GM12891 (cell line): ENCODE measurements at regions not wholly inside any gene's neighbourhood (a gene's known extent, or its start where the extent isn't known, plus 50 kb on each side); places are given as distances from the start of the nearest gene placed in this dataset.

Experiments used
- PAX5 ChIP-seq: IDR thresholded peaks from 2 replicates; pipeline ENCODE4 v1.6.1; 2011; ENCODE audit warnings: low read length, moderate library complexity, mild to moderate bottlenecking; ENCODE audit not compliant: insufficient read depth, severe bottlenecking
- POLR2A ChIP-seq: IDR thresholded peaks from 2 replicates; pipeline ENCODE4 v1.6.1; 2011; ENCODE audit warnings: low read depth, low read length, control low read depth
- POLR2AphosphoS5 ChIP-seq: IDR thresholded peaks from 2 replicates; pipeline ENCODE4 v1.6.1; 2011; ENCODE audit warnings: low read depth, low read length, control low read depth
- POU2F2 ChIP-seq: IDR thresholded peaks from 2 replicates; pipeline ENCODE4 v1.6.1; 2011; ENCODE audit warnings: low read depth, mild to moderate bottlenecking, control low read depth, low read length, moderate library complexity
- SPI1 ChIP-seq: IDR thresholded peaks from 2 replicates; pipeline ENCODE4 v1.6.1; 2011; ENCODE audit warnings: low read depth, low read length, control low read depth
- TAF1 ChIP-seq: IDR thresholded peaks from 2 replicates; pipeline ENCODE4 v1.6.1; 2011; ENCODE audit warnings: low read depth, low read length, control low read depth

DNA sequence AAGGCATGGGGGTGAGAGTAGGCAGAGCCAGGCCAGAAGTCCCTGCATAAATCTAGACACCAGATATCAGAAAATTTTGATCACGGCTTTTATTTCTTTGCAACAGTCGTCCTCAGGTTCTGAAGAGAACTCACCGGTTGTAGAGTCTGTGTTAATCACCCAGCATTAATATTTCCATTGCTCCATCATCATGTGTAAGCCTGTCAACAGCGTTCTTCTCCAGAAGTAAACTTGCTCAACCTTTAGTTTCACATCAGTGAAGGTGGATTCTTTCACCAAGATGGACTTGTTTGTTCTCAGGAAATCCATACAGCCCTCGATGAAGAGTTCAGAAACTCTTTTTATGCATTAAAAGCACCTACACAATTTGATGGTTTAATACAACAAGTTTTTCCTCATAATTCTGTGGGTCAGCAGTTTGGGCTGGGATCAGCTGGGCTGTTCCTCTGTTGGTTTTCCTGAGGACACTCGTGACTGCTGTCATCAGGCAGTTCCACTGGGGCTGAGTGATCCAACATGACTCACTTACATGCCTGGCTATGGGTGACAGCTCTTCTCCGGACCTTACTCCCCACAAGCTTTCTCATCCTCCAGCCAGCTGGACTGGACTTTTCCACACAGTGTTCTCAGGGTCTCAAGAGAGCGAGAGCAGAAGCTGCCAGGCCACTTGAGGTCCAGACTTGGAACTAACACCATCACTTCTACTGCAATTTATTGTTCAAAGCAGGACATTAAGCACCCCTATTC lies 303.4 kb downstream of the ZNF621 start:
- TF ChIP-seq POLR2A (no peak), POLR2AphosphoS5 (no peak), SPI1 (no peak), PAX5 (no peak), TAF1 (no peak), POU2F2 (no peak)
